ENCODE measurements at regions not wholly inside any gene's neighbourhood (a gene's known extent, or its start where the extent isn't known, plus 50 kb on each side); places are given as distances from the start of the nearest gene placed in this dataset.

GRCh38 chr20:12354725-12355124, 437.0 kb downstream of the BTBD3 start:
- no peak for TF ChIP-seq CTCF (conservative IDR thresholded peaks at IDR 0.05; ENCODE audit: control insufficient read depth, insufficient read depth, low read depth, low read length)
- no peak for DNase-seq (ENCODE audit: low read depth)
- no peak overlapping the region for H3K4me3 ChIP-seq (ENCODE audit: control insufficient read depth, low read depth, low read length)

- no peak for TF ChIP-seq CTCF (conservative IDR thresholded peaks at IDR 0.05; ENCODE audit: control insufficient read depth, insufficient read depth, low read depth, low read length)
- DNase-seq (ENCODE audit: low read depth): no peak
- no peak overlapping the region for H3K4me3 ChIP-seq (ENCODE audit: control insufficient read depth, low read depth, low read length)
These were observed 437.5 kb downstream of the BTBD3 start for GRCh38 chr20:12355185-12355584.

- no peak overlapping the region for H3K4me3 ChIP-seq (ENCODE audit: control insufficient read depth, low read depth, low read length)
- DNase-seq (ENCODE audit: low read depth): peak; percentile 15
- TF ChIP-seq CTCF (conservative IDR thresholded peaks at IDR 0.05; ENCODE audit: control insufficient read depth, insufficient read depth, low read depth, low read length): peak; percentile 11
These were observed 440.4 kb downstream of the BTBD3 start for GRCh38 chr20:12358006-12358654.

GRCh38 chr20:12358655-12359009, 440.9 kb downstream of the BTBD3 start:
- no peak for TF ChIP-seq CTCF (conservative IDR thresholded peaks at IDR 0.05; ENCODE audit: control insufficient read depth, insufficient read depth, low read depth, low read length)
- no peak overlapping the region for H3K4me3 ChIP-seq (ENCODE audit: control insufficient read depth, low read depth, low read length)
- DNase-seq (ENCODE audit: low read depth): no peak

- no peak for DNase-seq (ENCODE audit: low read depth)
- TF ChIP-seq CTCF (conservative IDR thresholded peaks at IDR 0.05; ENCODE audit: control insufficient read depth, insufficient read depth, low read depth, low read length): no peak
- no peak overlapping the region for H3K4me3 ChIP-seq (ENCODE audit: control insufficient read depth, low read depth, low read length)
These were observed 454.3 kb downstream of the BTBD3 start for GRCh38 chr20:12371990-12372389.

- no peak for TF ChIP-seq CTCF (conservative IDR thresholded peaks at IDR 0.05; ENCODE audit: control insufficient read depth, insufficient read depth, low read depth, low read length)
- no peak for DNase-seq (ENCODE audit: low read depth)
- no peak overlapping the region for H3K4me3 ChIP-seq (ENCODE audit: control insufficient read depth, low read depth, low read length)
These were observed 454.9 kb downstream of the BTBD3 start for GRCh38 chr20:12372557-12372956.

GRCh38 chr20:12375967-12376366, 458.3 kb downstream of the BTBD3 start:
- DNase-seq (ENCODE audit: low read depth): no peak
- H3K4me3 ChIP-seq (ENCODE audit: control insufficient read depth, low read depth, low read length): no peak overlapping the region
- no peak for TF ChIP-seq CTCF (conservative IDR thresholded peaks at IDR 0.05; ENCODE audit: control insufficient read depth, insufficient read depth, low read depth, low read length)
